A673 (cell line): ENCODE measurements at regions not wholly inside any gene's neighbourhood (a gene's known extent, or its start where the extent isn't known, plus 50 kb on each side); places are given as distances from the start of the nearest gene placed in this dataset.

Source experiments
- BruUV-seq: library from RNA; stranded (reverse); fragments of 400-500 nt; replicated peaks from 2 replicates; lab custom pipeline; 2021; lab: Mats Ljungman, UMichigan
- CTCF ChIA-PET: fragments of 300-600 bp; sonication (Branson Sonifier 250); formaldehyde crosslinking; loops from one replicate; lab custom pipeline; 2022; ENCODE audit warnings: antibody characterized with exemption; lab: Charles Lee
- POLR2A ChIA-PET: fragments of 300-600 bp; sonication (Branson Sonifier 250); formaldehyde crosslinking; loops from one replicate; lab custom pipeline; 2022; ENCODE audit warnings: antibody characterized with exemption; ENCODE audit not compliant: low non-redundant PET; lab: Charles Lee
- DNase-seq: peaks from one replicate; pipeline ENCODE4 v3.0.0-alpha.2; 2015; ENCODE audit warnings: low spot score
- H3K27ac ChIP-seq: fragments of 200-600 bp; sonication (generic); 2 replicates; pipeline ENCODE4 v1.5.1; 2016; ENCODE audit warnings: mixed run types, low read depth, mild to moderate bottlenecking, mixed read lengths, antibody characterized with exemption, low read length; ENCODE audit not compliant: poor library complexity, severe bottlenecking
- H3K27me3 ChIP-seq: fragments of 200-600 bp; sonication (generic); replicated peaks from 2 replicates; pipeline ENCODE4 v1.6.1; 2017; ENCODE audit warnings: mixed run types, low read depth, mild to moderate bottlenecking, mixed read lengths, antibody characterized with exemption, low read length; ENCODE audit not compliant: insufficient read depth, poor library complexity
- H3K36me3 ChIP-seq: fragments of 200-600 bp; sonication (generic); 2 replicates; pipeline ENCODE4 v1.6.1; 2016; ENCODE audit warnings: mixed run types, mild to moderate bottlenecking, mixed read lengths, antibody characterized with exemption, low read length; ENCODE audit not compliant: insufficient read depth, poor library complexity, severe bottlenecking
- H3K4me1 ChIP-seq: fragments of 200-600 bp; sonication (generic); 2 replicates; pipeline ENCODE4 v1.6.1; 2017; ENCODE audit warnings: mixed run types, mild to moderate bottlenecking, mixed read lengths, antibody characterized with exemption, low read length; ENCODE audit not compliant: insufficient read depth, poor library complexity, severe bottlenecking
- H3K4me3 ChIP-seq: fragments of 200-600 bp; sonication (generic); 2 replicates; pipeline ENCODE4 v1.5.1; 2016; ENCODE audit warnings: low read depth, mixed run types, mild to moderate bottlenecking, mixed read lengths, low read length; ENCODE audit not compliant: poor library complexity, severe bottlenecking
- H3K9me3 ChIP-seq: fragments of 200-600 bp; sonication (generic); 2 replicates; pipeline ENCODE4 v1.6.1; 2016; ENCODE audit warnings: mixed run types, low read depth, mild to moderate bottlenecking, mixed read lengths, antibody characterized with exemption, low read length; ENCODE audit not compliant: poor library complexity, severe bottlenecking
- CTCF ChIP-seq: fragments of 300-800, 200-600 bp; sonication (generic); conservative IDR thresholded peaks from 2 replicates; pipeline ENCODE4 v1.5.1; 2017; ENCODE audit warnings: low read depth, mild to moderate bottlenecking, antibody characterized with exemption, low read length, moderate library complexity, mixed read lengths
- EZH2 ChIP-seq: fragments of 200-600 bp; sonication (generic); IDR thresholded peaks from 2 replicates; pipeline ENCODE4 v1.6.1; 2017; ENCODE audit warnings: borderline replicate concordance, low read depth, mild to moderate bottlenecking, mixed read lengths, antibody characterized with exemption, low read length; ENCODE audit not compliant: poor library complexity, severe bottlenecking
- intact Hi-C: fragments of 100-400 bp; cut with micrococcal nuclease; formaldehyde crosslinking; loops from one replicate; pipeline ENCODE4 v1.10.0; 2022; ENCODE audit not compliant: unreplicated experiment

DNA sequence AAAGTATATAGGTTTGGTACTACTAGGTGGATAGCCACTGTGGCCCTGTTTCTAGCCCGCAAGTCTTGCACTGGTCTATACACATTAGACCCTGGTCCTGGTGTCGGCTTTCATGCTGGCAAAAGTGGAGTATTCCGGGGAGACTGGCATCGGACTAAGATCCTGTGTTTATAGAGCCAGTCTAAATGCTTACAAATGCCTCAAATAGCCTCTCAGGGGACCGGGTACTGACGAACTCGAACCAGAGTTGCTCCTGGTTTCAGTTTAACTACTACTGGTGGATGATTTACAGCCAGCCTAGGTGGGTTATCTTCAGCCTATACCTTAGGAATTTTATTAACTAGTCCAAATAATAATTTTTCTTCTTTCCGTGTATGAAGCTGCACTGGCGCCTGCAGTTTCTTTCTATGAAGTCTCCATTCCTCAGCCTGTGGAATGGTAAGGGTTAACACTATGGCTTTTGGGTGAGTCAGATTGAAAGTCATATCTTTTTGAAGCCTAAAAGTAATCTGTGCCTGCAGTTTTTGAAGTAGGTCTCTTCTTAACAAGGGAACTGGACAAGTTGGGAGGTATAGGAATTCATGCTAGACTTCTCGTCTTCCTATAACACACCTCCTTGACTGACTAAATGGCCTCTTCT is 51.3 kb downstream of the OR10H4 start:
- Histone ChIP-seq H3K9me3 (no peaks in the 10 kb centered on the region), H3K27ac (no peak overlapping the region)
- CTCF ChIA-PET: no interaction called here

DNA sequence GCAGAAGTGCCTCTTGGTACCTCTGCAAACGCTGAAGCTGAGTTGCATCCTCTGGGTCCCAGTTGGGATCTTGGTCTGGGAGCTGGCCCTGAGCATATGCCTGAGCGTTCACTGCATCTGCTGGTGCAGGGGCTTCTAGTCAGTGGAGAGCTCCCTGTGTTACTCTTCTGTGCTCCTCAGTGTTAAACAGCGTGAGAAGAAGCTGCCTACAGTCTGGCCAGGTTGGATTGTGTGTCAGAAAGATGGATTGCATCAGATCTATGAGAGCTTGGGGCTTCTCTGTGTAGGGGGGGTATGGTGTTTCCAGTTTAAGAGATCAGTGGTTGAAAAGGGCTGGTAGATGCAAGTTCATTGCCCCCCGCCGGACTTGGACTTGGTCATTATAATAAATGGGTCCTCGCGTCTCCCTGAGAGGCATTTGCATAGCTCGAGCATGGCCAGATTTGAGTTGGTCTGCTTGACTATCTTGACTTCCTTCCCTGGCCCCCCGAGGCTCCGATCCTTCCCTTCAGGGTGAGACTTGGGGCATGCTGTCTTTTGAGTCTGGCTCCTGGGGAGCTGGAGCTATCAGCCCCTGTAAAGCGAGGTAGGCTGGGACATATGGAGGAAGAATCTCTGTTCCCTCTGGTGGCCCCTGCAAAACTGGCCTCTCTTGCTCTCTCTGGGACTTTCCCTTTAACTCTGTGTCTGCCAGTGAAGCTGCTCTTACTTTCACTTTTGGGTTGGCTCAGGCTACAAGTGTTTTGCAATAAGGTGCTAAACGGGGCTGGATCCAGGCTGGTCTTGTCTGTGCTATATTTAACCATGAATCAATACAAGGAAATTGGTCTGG is 52.9 kb downstream of the OR10H4 start:
- intact Hi-C loops: no loop called here
- H3K36me3 ChIP-seq: no peaks in the 10 kb centered on the region
- no peaks in the 10 kb centered on the region for H3K4me1 ChIP-seq
- no peak for TF ChIP-seq CTCF
- no peak for TF ChIP-seq EZH2
- H3K9me3 ChIP-seq: no peaks in the 10 kb centered on the region
- ChIA-PET POLR2A (no interaction called here), CTCF (no interaction called here)
- H3K27ac ChIP-seq: no peak overlapping the region
- no peaks in the 10 kb centered on the region for H3K27me3 ChIP-seq
- no peak overlapping the region for H3K4me3 ChIP-seq
- BruUV-seq: no TSS peak
- DNase-seq: no peak

More for the DNA sequence above, 51.3 kb downstream of the OR10H4 start:
- no peak for DNase-seq
- H3K36me3 ChIP-seq: no peaks in the 10 kb centered on the region
- H3K4me3 ChIP-seq: no peak overlapping the region
- H3K27me3 ChIP-seq: no peaks in the 10 kb centered on the region
- POLR2A ChIA-PET: no interaction called here
- intact Hi-C loops: no loop called here
- BruUV-seq: no TSS peak
- TF ChIP-seq CTCF (no peak), EZH2 (no peak)
- no peaks in the 10 kb centered on the region for H3K4me1 ChIP-seq

DNA sequence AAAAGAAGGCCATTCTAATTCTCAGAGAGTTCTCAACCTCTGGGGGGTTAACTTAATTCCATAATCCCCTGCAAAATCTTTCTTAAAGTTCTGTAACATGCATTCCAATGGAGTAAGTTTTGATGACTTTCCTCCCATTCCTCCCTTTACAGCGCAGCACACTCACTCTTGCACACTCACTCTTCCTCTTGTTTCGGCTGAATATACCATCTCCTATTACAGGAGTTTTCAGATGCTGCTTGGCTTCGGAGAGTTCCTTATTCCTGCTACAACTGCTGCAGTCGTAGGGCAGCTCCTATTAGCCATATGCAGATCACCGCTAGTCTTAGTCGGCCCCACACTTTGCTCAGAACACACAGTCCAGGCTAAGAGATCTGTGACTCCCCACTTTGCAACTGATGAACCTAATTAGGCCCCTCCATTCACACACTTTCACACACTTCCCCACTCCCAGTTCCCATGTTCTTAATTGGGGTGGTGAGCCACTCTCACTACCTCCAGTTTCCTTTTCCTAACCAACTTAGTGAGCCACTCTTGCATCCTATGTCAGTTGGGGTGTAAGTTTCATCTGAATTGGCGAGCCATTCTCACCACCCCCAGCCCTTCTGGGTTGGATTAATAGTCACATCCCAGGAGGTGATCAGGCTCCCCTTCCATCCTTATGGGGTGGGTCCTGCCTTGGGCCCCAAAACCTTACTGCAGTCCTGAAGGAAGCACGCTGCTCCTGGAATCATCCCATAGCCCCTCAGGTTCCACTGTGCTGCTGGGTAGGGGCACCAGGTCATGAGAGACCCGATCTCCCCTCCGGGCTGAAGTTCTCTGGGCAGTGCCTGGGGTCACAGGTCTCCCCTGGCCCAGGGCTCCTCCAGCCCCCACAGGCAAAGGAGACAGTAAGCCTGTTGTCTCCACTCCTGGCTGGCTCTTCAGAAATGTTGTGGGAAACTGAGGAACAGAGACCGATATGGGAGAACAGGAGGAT is 53.9 kb downstream of the OR10H4 start:
- Histone ChIP-seq H3K4me1 (no peaks in the 10 kb centered on the region), H3K27me3 (no peaks in the 10 kb centered on the region), H3K36me3 (no peaks in the 10 kb centered on the region), H3K27ac (no peak overlapping the region), H3K9me3 (no peaks in the 10 kb centered on the region), H3K4me3 (no peak overlapping the region)
- CTCF ChIA-PET: no interaction called here
- no peak for DNase-seq
- POLR2A ChIA-PET: no interaction called here
- BruUV-seq: no TSS peak
- no peak for TF ChIP-seq EZH2
- intact Hi-C loops: no loop called here
